ENCODE measurements at regions not wholly inside any gene's neighbourhood (a gene's known extent, or its start where the extent isn't known, plus 50 kb on each side); places are given as distances from the start of the nearest gene placed in this dataset.

DNA sequence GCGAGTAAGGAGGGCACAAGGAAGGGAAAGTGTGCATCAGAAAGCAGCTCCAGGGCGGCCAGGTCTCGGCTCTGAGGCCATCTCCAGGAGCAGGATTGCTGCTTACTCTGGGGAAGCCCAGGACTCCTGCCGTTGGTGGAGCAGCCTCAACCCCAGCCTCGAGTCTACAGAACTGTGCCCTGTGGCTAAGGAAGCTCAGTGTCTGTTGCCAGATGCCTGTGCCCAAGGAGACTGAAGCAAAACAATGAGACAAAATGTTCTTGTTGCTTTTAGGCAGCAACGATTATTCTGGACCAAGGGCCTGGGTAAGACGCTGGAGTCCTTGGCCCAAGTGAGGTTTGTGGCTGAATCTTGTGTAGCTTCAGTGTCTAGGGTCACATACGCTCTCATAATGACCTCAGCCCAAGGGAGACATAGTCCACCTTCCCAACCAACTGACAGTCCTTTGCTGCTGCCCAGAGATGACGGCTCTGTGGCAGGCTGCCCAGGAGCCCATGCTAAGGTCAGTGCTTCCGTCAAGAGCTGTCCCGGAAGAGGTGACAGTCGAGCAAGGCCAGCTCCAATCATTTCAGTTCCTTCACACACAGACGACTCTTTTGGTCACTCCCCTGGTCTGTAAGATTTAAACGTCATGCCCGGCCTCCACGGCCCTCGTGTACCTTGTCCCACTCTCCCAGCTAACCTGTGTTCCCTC, 223.8 kb downstream of the TTC32 start:
- ATAC-seq, result no peak
- DNase-seq, result no peak

- ATAC-seq (no peak), DNase-seq (no peak)
Measured at GRCh38 chr2:19677215-19677777, 224.5 kb downstream of the TTC32 start.

DNA sequence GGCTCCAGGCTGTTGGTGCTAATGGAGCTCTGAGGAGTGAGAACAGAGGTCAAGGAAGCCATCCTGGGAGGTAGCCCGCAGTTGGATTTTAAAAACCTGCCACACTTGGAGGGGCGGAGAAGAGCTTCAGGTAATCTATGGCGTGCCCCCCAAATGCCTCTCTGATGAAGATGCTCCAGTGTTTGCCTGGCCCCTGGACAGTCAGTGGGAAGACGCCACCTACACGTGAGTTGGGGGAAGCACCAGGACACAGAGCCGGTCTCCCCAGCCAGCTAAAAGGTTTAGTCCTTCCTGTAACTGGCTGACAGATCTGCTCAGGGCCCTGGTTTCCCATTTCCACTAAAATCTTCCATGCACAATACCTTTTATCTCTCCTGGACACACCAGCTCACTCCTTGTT, 225.0 kb downstream of the TTC32 start:
- DNase-seq (no peak), ATAC-seq (no peak)

DNA sequence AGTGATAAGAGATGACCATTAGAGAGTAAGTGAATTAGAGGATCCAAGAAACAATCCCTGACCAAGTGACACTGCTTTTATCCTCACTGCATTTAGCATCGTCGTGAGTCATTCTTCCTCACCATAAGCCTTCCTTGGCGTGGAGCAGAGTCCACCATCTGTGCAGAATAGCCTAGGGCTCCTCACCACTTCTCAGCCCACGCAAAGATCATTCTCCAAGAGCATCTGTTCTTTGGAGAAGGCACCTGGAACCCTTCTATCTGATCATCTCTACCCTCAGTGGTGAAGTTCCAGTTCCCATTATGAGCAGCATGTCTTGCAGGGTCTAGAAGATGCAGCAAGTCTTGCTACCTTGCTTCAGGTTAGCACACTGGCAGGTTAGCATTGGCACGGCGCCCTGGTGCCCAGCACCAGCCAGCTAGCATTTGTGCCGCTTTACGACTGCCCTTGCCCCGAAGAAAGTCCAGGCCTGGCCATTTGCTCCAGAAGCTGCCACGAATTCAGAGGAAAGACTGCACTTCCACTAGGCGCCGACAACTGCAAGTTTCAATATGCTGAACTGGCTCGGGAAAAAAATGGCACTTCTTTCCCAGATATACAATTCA, 225.8 kb downstream of the TTC32 start:
- DNase-seq (no peak), ATAC-seq (no peak)

DNA sequence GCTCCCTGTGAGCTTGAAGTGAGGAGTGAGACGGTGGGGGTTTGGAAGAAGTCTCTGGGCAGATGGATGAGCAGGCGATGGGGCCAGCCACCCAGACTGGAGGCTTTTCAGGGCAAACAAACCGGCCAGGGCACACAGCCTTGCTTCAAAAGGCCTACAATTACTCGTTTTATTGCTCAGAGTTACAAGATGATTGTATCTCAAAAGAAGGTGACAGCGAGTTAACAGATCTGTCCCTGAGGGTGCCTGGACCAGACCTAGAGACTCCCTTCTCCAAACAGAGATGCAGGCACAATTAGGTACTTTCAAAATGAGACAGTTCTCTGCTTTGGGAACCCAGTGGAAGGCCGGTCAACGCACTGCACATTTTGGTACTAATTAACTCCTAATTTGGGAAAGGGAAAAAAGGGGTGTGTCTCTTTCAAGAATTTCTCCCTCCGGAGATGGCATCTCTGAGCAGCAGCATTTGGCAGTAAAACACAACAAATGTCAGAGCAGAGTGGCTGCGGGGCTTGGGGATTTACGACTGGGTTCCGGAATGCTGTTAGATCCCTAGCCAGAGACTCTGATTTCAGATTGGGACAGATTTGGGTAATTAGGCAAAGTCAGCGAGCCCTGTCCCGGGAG, 226.7 kb downstream of the TTC32 start:
- ATAC-seq, result no peak
- DNase-seq, result no peak

- DNase-seq (no peak), ATAC-seq (no peak)
Measured at GRCh38 chr2:19674051-19675002, 227.5 kb downstream of the TTC32 start.

GRCh38 chr2:19673213-19673791, 228.5 kb downstream of the TTC32 start:
- ATAC-seq, result peak; percentile 41
- no peak for DNase-seq

- ATAC-seq, result no peak
- no peak for DNase-seq
Measured at GRCh38 chr2:19671916-19672315, 229.9 kb downstream of the TTC32 start.

DNA sequence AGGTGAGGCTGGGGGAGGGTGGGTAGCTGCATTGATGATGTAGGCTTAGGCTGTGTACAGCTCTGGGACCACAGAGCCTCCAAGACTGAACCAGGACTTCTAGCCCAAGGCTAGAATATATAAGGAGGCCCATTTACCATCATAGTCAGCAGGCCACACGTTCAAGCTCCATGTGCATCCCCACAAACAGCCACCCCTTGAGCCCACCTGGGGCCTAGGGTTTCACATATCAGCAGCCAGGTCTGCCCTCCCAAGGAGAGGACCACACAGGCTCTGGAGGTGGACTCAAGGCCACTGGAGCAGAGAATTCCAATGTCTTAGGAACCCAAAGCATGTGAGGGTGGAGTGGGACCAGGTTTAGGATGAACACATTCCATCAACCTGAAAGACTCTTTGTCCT, 230.5 kb downstream of the TTC32 start:
- no peak for DNase-seq
- no peak for ATAC-seq

DNA sequence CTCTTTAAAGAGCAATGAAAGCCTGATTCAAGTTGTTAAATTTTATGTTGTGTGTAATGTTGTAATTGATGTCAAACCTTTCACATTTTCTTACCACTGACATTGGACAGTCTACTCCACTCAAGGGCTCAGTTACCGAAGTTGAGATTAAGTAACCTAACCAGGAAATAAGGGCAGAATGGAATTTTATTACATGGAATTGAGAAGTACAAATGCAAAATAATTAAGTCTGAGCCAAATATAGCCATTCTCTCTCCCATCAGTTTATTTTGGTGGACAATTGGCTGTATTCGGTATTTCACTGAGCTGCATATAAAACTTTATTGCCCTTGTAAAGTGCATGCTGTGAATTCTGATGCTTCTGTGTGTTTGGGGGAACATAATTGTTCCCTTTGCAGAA, 231.5 kb downstream of the TTC32 start:
- DNase-seq (no peak), ATAC-seq (no peak)

GRCh38 chr2:19669559-19669958, 232.2 kb downstream of the TTC32 start:
- ATAC-seq, result no peak
- DNase-seq, result no peak

DNA sequence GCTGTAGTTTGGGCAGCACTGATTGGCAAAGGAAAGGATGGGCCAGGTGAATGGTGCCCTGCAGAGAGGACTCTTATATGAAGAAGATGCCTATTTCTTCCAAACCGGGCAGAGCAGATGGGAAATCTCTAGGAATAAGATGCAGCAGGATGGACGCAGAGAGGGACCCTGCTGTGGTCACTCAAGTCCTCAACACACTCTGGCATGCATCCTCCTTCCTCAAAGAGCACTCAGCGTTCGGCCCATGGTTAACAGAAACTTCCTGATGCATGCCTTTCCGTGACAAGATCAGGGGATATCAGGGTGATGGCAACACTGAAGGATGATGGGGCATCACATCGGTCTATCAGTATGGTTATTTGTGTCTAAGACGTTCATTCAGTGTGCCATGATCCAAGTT, 232.7 kb downstream of the TTC32 start:
- DNase-seq (no peak), ATAC-seq (no peak)

- DNase-seq, result no peak
- no peak for ATAC-seq
Measured at GRCh38 chr2:19667536-19667949, 234.2 kb downstream of the TTC32 start.

DNA sequence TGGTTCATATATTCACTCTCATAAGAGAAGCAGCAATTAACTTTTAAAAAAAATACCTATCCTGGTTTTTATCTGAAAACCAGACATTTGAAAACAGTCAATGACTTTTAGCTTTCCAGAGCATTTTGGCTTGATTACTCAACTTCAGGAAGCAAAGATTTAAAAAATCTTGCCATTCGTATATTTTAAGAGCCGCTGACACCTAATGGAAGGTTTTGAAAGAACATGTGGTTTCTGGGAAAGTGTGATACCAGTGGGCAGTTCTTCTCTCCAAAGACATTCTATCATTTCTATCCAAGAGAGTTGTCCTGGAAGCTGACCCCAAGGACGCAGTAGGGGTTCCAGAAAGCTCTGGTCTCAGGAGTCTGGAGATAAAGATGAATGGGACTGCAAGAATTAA, 234.7 kb downstream of the TTC32 start:
- DNase-seq (no peak), ATAC-seq (no peak)

GRCh38 chr2:19664646-19665045, 237.1 kb downstream of the TTC32 start:
- DNase-seq (no peak), ATAC-seq (no peak)

DNA sequence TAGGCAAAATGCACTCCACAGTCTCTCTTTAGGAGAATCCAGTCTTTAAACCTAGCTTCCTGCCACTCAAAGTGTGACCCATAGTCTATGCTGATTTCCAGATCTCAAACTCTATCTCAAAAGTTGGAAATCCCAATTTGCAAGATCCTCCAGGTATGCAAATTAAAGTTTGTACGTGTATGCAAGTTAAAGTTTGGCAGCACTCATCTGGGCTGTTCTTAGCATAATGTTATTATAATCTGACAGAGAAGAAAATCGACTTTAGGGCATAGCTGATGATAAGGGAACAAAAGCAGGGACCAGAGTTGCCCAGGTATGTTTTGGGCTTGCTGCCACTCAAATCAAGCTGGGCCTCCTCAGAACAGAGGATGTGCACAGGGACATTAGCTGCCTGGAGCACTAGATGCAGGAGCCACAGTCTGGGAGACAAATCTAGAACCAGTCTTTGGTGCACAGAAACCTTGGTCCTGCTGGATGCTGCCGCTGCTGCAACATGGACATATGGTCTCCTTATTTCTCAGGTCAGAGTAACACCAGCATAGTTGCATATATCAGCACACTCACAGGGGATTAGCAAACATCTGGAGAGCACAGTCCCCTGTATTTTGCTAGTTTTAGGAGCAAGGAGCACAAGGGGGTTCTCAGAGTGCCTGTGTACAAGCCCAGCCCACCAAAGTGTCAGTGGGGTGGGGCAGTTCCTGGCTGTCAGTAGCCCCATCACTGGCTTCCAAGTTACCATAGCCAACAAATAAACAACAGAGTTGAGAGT, 242.6 kb downstream of the TTC32 start:
- no peak for DNase-seq
- ATAC-seq, result no peak

- ATAC-seq (no peak), DNase-seq (no peak)
Measured at GRCh38 chr2:19656011-19656410, 245.8 kb downstream of the TTC32 start.

DNA sequence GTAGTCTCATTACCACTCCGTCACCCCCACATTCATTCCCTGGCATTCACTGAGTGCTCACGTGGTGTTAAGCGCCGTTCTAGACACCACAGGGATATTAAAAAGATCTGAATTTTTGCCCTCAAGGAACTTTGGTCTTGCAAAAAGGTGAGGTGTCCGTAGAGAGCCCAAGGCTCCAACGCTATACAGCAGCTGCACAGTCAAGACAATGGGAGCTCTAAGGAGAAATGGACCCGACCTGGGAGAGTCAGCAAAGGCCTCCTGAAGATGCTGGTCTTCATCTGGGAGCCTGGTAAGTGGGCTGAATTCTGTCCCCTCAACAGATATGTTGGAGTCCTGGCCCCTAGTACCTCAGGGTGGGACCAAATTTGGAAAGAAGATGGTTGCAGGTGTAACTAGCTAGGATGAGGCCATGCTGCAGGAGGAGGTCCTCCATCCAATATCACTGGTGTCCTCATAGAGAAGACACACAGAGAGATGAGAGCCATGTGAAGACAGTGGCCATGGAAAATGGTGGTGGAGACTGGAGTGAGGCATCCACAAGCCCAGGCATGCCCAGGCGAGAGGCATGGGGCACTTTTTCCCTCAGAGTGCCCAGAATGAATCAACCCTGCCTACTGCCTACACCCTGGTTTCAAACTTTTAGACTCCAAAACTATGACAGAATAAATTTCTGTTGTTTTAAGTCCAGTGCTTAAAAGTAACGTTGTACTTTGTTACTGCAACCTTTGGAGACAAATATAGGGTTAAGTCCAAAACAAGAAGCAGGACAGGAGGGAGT, 247.3 kb downstream of the TTC32 start:
- ATAC-seq (no peak), DNase-seq (no peak)

DNA sequence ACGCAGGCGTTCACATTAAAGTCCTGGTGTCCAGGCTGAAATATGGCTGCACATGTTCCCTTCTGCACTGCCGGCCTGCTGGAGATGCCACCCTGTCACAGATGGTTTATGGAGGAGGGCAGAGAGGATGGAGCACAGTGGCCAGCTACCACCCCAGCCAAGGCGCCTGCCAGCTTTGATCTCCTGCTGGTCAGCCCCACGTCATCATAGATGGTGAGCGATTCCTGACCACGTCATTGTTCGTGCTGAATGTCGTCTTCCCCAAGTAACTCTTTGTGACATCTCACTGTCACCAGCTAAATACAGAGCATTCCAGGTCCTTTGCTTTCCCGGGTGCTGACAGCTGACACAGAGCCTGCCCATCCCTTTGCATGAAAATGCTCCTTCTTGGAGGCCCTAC, 248.3 kb downstream of the TTC32 start:
- ATAC-seq (no peak), DNase-seq (no peak)

GRCh38 chr2:19652811-19653210, 249.0 kb downstream of the TTC32 start:
- no peak for ATAC-seq
- no peak for DNase-seq
